ENCODE measurements at regions not wholly inside any gene's neighbourhood (a gene's known extent, or its start where the extent isn't known, plus 50 kb on each side); places are given as distances from the start of the nearest gene placed in this dataset.

DNA sequence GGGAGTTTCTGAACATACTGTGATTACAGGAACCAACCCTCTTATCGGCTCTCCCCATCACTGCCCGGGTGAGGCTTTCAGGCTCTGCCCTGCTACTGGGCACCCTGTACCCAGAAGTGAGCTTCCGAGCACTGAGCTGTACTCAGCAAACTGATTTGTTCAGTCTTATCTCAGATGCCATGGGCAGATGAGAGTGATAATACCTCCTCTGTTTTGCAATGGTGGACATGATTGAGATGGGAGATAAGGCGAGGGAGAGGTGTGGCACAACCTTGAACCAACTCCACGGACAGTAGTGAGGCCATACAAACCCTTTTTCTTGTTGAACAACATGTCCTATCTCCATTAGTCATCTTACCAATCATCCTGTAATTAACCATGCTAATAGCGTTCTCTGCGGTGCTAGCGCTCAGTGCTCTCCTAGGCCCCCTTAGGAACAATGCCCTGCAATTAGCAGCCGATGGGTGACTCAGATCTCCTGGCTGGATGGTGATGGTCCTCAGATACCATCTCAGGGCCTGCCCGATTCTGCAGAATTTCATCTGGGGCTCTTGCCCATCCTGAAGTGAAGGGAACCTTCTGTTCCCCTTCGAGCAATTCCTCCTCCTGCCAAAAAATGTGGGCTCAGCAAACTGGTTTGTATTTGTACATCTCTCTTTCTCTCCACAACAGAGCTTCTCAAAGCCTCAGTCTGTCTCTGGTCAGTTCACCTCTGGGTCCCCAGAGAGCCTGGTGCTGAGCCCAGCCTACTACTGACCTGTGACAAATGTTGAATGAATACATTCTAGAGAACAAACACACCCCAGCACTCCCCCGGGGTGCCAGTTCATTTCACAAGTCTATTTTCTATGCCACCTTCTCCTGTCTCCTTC lies 139.3 kb upstream of the IRX3 start:
- H3K4me3 ChIP-seq (replicated peaks; ENCODE audit: low read depth, low read length) = no peak overlapping the region
- no peak for DNase-seq (ENCODE audit: extremely low read depth, low read depth)
- TF ChIP-seq, protein P1, sequence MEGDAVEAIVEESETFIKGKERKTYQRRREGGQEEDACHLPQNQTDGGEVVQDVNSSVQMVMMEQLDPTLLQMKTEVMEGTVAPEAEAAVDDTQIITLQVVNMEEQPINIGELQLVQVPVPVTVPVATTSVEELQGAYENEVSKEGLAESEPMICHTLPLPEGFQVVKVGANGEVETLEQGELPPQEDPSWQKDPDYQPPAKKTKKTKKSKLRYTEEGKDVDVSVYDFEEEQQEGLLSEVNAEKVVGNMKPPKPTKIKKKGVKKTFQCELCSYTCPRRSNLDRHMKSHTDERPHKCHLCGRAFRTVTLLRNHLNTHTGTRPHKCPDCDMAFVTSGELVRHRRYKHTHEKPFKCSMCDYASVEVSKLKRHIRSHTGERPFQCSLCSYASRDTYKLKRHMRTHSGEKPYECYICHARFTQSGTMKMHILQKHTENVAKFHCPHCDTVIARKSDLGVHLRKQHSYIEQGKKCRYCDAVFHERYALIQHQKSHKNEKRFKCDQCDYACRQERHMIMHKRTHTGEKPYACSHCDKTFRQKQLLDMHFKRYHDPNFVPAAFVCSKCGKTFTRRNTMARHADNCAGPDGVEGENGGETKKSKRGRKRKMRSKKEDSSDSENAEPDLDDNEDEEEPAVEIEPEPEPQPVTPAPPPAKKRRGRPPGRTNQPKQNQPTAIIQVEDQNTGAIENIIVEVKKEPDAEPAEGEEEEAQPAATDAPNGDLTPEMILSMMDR (IDR thresholded peaks at IDR 0.05; ENCODE audit: low read depth, low read length, missing control alignments) = no peak

DNA sequence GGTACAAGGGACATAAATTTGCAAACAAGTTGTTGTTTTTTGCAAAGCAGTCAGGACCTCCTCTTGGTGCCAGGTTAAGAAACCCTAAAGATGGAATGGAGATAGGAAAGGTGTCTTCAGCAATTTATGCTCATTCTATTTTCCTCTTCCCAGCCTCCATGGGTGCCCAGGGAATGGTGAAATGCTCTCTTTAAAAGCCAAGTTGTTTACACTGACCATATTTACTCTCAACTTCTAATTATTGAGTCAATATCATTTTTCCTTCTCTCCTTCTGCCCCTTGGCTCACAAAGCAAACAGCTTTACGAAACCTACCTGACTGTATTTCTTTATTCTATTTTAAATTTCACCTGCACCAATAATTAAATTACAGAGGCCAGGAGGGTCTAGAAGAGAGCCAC lies 138.5 kb upstream of the IRX3 start:
- DNase-seq (ENCODE audit: extremely low read depth, low read depth) = no peak
- TF ChIP-seq, protein P1 (IDR thresholded peaks at IDR 0.05; ENCODE audit: low read depth, low read length, missing control alignments) = no peak
- no peak overlapping the region for H3K4me3 ChIP-seq (replicated peaks; ENCODE audit: low read depth, low read length)

DNA sequence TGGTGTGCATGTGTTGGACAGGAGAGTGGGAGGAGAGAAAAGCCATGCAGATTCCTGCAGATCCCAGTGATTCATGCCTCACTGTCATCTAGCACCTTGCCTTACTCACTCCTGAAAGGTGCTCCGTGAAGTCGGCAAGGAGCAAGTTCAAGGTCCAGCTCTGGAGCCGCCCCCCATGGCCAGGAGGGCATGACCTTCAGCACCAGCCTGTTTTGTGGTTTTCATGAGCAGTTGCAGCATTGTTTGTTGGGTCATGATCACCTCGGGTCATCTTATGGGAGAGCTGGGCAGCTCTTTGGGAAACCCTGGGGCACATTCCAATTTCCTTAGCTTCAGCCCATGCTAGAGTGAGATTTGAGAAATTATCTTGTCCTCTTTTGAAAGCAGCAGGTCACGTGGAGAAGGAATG lies 137.5 kb upstream of the IRX3 start:
- no peak for DNase-seq (ENCODE audit: extremely low read depth, low read depth)
- no peak overlapping the region for H3K4me3 ChIP-seq (replicated peaks; ENCODE audit: low read depth, low read length)
- TF ChIP-seq, protein P1 (IDR thresholded peaks at IDR 0.05; ENCODE audit: low read depth, low read length, missing control alignments) = no peak

DNA sequence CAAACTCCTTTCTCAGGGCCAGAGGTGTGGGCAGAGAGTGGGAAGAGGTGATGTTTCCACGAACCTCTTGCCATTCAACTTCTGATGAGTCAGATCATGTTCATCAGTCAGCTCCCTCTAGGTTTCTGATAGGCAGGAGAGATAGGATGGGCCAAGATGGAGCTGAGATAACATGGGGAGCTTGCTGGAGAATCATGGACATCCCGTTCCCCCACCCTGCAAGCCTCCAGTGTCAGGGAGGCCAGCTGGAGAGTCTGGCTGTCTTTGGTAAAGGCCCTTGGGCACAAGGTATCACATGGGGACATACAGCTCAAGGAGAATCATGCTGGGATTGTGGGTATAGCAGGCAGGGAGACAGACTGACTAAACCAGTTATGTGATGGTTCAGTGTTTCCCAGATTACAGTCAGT lies 136.0 kb upstream of the IRX3 start:
- DNase-seq (ENCODE audit: extremely low read depth, low read depth) = no peak
- TF ChIP-seq, protein P1 (IDR thresholded peaks at IDR 0.05; ENCODE audit: low read depth, low read length, missing control alignments) = no peak
- no peak overlapping the region for H3K4me3 ChIP-seq (replicated peaks; ENCODE audit: low read depth, low read length)

DNA sequence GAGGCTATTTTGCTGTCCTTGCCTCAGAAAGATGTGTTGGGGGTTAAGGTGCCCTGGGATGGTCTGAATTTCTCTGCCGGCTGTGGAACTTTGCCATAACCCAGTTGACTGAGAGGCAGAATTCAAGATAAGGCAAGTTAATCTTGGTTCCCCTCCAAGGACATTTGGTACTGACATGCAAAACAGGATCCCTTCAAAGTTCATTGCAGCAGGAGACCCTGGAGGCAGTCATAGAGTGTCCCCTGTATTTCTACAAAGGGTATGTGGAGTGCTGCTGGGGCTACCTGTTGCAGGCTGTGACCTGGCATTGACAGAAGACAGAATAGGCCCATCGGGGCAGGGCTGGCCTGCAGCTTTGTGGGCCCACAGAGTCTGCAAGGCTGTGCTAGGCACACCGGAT lies 135.6 kb upstream of the IRX3 start:
- H3K4me3 ChIP-seq (replicated peaks; ENCODE audit: low read depth, low read length) = no peak overlapping the region

DNA sequence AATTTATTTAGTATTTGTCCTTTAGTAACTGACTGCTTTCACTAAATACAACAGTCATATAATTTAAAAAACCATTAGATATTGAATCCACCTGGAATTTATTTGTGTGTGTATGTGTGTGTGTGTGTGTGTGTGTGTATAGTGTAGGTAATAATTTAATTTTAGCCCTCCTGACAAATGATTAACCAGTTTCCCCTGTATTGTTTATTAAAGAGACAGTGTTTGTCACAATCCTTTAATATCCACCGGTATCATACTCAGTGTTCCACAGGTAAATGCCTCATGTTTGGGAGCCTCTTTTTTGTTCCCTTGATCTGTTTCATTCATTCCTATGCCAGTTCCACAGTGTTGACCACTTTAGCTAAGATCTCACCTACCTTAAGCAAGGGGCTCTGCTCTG lies 134.6 kb upstream of the IRX3 start:
- no peak for DNase-seq (ENCODE audit: extremely low read depth, low read depth)
- no peak overlapping the region for H3K4me3 ChIP-seq (replicated peaks; ENCODE audit: low read depth, low read length)
- TF ChIP-seq, protein P1 (IDR thresholded peaks at IDR 0.05; ENCODE audit: low read depth, low read length, missing control alignments) = no peak

More for the DNA sequence above, 135.6 kb upstream of the IRX3 start:
- TF ChIP-seq, protein P1 (IDR thresholded peaks at IDR 0.05; ENCODE audit: low read depth, low read length, missing control alignments) = no peak
- no peak for DNase-seq (ENCODE audit: extremely low read depth, low read depth)

All from HFF-Myc (cell line).